Stimulated activated CD4-positive, alpha-beta T cell treated with anti-CD3 and anti-CD28 coated beads, Interleukin-1b, Interleukin-23, amount 100 ng/mL, for 1 hour (primary cell): ENCODE measurements at regions not wholly inside any gene's neighbourhood (a gene's known extent, or its start where the extent isn't known, plus 50 kb on each side); places are given as distances from the start of the nearest gene placed in this dataset.

Source experiments
- DNase-seq, 2 donors: peaks; one replicate each; pipeline ENCODE4 v3.0.0-alpha.2; 2020; ENCODE audit warnings: low read depth in 2 of 2

GRCh38 chr2:83565181-83565580 lies 893.9 kb downstream of the SUCLG1 start:
- no peak for DNase-seq

- DNase-seq, result no peak
Measured at GRCh38 chr2:83561592-83561991, 897.5 kb downstream of the SUCLG1 start.

GRCh38 chr2:83536556-83536955 lies 922.5 kb downstream of the SUCLG1 start:
- no peak for DNase-seq

GRCh38 chr2:83534416-83534815 lies 924.7 kb downstream of the SUCLG1 start:
- no peak for DNase-seq

- DNase-seq, result no peak
Measured at GRCh38 chr2:83531206-83531826, 927.8 kb downstream of the SUCLG1 start.

- DNase-seq, result no peak
Measured at GRCh38 chr2:83528767-83529166, 930.3 kb downstream of the SUCLG1 start.

- DNase-seq, result no peak
Measured at GRCh38 chr2:83522891-83523493, 936.1 kb downstream of the SUCLG1 start.

GRCh38 chr2:83517727-83518368 lies 941.2 kb downstream of the SUCLG1 start:
- no peak for DNase-seq

GRCh38 chr2:83516503-83516902 lies 942.6 kb downstream of the SUCLG1 start:
- DNase-seq, result no peak

GRCh38 chr2:83487451-83487850 lies 971.6 kb downstream of the SUCLG1 start:
- DNase-seq, result no peak

- DNase-seq, result no peak
Measured at GRCh38 chr2:83481436-83481835, 977.6 kb downstream of the SUCLG1 start.

GRCh38 chr2:83478037-83478436 lies 981.0 kb downstream of the SUCLG1 start:
- no peak for DNase-seq

GRCh38 chr2:83475371-83475770 lies 983.7 kb downstream of the SUCLG1 start:
- no peak for DNase-seq

GRCh38 chr2:83471655-83472054 lies 987.4 kb downstream of the SUCLG1 start:
- DNase-seq, result no peak

GRCh38 chr2:83470928-83471327 lies 988.2 kb downstream of the SUCLG1 start:
- no peak for DNase-seq

GRCh38 chr2:83464444-83464843 lies 994.6 kb downstream of the SUCLG1 start:
- no peak for DNase-seq

- no peak for DNase-seq
Measured at GRCh38 chr2:83462881-83463280, 996.2 kb downstream of the SUCLG1 start.

GRCh38 chr2:83461135-83461534 lies 997.9 kb downstream of the SUCLG1 start:
- DNase-seq, result no peak

GRCh38 chr2:83459456-83459855 lies 999.6 kb downstream of the SUCLG1 start:
- DNase-seq, result no peak

GRCh38 chr2:83435989-83436388 lies 1023.1 kb downstream of the SUCLG1 start:
- DNase-seq, result no peak

GRCh38 chr2:83420993-83421392 lies 1038.1 kb downstream of the SUCLG1 start:
- no peak for DNase-seq

GRCh38 chr2:83394134-83394904 lies 1064.8 kb downstream of the SUCLG1 start:
- no peak for DNase-seq

- DNase-seq, result no peak
Measured at GRCh38 chr2:83388804-83389203, 1070.3 kb downstream of the SUCLG1 start.
